CD4-positive, alpha-beta T cell treated with Interleukin-2 at 100 ng/mL for 4 hours (primary cell): ENCODE measurements at regions not wholly inside any gene's neighbourhood (a gene's known extent, or its start where the extent isn't known, plus 50 kb on each side); places are given as distances from the start of the nearest gene placed in this dataset.

Source experiments
- DNase-seq: peaks from one replicate; pipeline ENCODE4 v3.0.0-alpha.2; 2020; ENCODE audit warnings: low spot score

- no peak for DNase-seq
Observed at GRCh38 chr3:107428051-107428858, 51.0 kb downstream of the CCDC54 start.

DNA sequence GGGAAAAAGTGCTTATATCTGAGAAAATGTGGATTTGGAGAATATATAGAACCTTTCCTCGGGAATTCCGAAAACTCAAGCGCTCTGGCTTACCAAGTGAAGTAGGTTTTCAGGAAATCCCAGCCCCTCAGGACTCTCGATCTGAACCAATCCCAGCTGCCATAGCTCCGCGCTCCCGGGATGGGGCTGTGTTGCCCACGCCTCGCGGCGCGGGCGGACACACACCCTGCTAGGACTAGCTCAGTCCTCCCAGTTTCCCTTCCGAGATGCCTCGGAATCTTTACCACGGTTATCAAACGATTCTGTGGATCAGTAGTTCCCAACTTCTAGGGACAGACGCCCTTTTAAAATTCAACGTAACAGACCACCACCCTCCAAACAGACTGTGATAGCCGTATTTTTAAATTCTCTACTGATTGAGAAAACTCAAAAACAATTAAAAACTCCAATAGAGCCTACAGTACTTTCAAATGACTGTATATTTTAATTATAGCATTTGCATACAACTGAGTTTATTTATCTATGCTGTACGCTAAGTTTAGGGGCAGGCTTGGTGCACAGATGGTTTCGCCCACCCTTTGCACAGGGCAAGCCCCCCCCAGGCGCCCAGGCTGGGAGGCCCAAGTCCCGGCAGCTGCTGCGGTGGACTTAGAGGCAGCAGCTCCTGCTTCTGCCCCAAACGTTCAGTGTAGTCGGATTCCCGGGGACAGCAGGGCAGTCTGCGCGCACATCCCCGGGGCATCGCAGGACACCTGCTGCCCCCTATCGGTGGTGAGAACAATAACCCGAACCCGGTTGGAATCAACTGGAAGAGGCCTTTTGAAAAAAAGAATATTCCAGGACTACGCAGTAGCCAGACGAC lies 52.3 kb downstream of the CCDC54 start:
- DNase-seq, result peak; percentile 65

DNA sequence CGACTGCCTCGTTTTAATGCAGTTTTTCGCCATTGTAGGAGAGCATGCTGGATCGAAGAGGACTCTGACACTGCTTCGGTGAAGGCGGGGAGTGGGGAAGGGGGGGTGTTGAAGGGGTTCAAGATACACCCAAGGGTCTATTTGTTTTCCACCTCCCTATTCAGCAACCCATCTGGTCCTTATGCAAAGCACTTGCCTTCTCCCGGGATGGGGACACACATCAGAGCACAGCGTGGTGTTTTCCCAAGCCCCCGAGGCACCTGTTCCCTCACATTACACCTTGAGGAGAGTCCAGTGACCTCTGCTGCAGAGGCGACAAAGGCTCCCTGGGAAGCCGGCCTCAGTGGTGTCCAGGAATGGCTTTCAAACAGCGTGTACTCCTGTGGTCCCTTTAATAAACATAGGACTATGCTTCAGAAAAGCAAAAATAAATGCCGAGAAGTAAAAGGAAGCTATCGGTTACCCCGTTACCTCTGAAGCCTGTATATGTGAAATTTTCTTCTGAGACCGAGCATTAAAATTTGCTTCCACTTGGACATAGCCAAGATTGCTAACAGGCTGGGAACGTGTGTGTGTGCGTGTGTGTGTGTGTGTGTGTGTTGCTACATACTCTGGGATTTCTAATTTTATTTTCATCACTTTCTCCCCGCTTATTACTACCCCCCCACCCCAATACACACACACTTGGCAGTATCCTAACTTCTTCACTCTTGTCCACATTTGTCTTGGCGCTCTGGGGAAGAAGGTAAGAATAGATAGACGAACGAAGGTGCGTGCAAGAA lies 53.2 kb downstream of the CCDC54 start:
- peak; percentile 6 for DNase-seq

- peak; percentile 20 for DNase-seq
Observed at GRCh38 chr3:107430996-107431245, 53.7 kb downstream of the CCDC54 start.

DNA sequence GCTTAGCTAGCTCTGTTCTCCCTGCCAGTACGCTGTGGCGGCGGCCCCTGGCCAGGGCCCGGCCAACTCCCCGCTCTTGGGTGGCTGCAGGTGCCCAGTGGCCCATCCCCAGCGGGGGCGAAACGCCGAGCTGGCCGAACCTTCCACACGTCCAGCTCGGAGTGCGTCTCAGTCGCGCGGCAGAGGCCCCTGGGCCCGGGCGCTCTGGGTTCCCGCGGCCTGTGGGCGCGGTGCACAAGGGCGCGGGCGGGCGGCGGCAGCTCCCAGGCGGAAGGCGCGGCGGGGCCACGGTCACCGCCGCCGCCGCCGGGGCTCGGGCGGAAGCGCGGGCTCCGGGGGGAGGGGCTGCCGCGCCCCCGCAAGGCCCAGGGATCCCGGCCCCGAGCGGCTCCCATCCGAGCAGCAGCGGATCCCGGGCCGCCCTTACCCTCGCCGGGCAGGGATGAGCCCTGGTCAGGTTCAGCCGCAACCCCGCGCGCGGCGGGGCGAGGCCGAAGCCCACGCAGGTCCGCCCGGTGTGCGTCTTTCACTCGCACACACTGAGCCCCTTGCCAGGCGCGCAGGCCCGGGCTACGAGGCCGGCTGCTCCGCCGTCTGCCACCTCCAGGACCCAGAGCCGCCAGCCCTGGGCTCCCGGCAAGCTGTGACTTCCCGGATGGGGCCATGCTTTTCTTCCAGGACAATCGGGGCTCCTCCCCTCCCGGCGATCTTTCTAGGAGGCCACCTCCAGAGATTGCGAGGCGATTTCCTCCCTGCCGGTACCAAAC lies 54.2 kb downstream of the CCDC54 start:
- peak; percentile 24 for DNase-seq

GRCh38 chr3:107432013-107432515 lies 54.8 kb downstream of the CCDC54 start:
- no peak for DNase-seq

- no peak for DNase-seq
Observed at GRCh38 chr3:107432646-107433045, 55.4 kb downstream of the CCDC54 start.

- no peak for DNase-seq
Observed at GRCh38 chr3:107436029-107436428, 58.8 kb downstream of the CCDC54 start.

- no peak for DNase-seq
Observed at GRCh38 chr3:107438671-107439070, 61.4 kb downstream of the CCDC54 start.

DNA sequence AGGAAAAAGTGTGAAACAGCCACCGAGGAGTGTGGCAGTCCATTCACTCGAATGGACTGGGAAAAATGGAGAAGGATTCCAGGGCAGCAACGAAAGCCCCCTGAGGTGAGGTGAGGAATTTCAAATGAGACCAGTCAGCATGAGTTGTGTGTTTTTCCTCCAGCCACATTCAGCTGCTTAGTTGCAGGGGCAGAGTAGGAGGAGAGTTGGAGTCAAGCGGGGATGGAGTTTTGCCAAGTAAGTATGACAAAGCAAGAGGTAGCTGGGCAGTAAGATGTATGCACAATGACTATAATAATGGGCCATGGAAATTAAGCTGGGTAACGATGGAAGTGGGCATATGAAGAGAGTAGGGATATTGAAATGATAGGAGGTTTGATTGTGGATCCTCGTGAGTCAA lies 64.4 kb downstream of the CCDC54 start:
- DNase-seq, result no peak

GRCh38 chr3:107443461-107443860 lies 66.2 kb downstream of the CCDC54 start:
- no peak for DNase-seq

- no peak for DNase-seq
Observed at GRCh38 chr3:107446706-107447105, 69.5 kb downstream of the CCDC54 start.

GRCh38 chr3:107450254-107450893 lies 72.4 kb upstream of the BBX start:
- no peak for DNase-seq

DNA sequence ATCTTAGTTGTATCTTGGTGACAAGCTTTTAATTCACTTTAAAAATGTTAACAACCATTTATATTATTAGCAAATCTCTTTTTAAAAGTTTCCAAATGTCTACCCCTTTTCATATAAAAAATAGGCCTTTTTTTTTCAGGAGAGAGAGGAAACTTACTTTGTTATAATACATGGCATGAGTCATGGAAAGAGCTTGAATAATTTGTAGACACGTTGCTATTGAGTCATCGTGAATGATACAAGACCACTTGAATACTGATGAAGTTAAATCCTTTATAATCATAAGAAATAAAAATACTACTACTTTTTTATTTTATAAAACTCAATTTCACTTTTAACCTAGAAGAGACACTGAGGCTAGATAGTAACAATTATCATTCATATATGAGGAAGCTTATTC lies 70.3 kb upstream of the BBX start:
- DNase-seq, result no peak

GRCh38 chr3:107453504-107453903 lies 69.3 kb upstream of the BBX start:
- no peak for DNase-seq

DNA sequence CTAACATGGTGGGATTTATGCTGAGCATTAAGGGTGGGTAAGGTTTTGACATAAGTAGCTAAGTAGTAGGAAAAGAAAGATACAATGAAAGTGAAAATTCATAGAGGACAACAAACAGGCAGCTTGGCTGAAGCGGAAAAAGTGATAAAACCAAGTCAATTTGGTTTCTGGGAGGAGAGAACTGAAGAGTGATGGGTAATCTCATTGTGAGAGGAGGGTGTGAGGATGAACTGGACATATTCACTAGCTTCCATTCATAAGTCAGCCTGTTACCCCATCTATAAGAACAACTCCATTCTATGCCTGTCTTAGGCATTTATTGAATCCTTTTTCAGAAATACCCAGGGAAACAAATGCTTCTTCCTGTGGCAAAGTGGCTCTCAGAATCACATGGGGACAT lies 67.1 kb upstream of the BBX start:
- DNase-seq, result no peak

- no peak for DNase-seq
Observed at GRCh38 chr3:107456501-107456900, 66.3 kb upstream of the BBX start.

- DNase-seq, result no peak
Observed at GRCh38 chr3:107458871-107459270, 63.9 kb upstream of the BBX start.

DNA sequence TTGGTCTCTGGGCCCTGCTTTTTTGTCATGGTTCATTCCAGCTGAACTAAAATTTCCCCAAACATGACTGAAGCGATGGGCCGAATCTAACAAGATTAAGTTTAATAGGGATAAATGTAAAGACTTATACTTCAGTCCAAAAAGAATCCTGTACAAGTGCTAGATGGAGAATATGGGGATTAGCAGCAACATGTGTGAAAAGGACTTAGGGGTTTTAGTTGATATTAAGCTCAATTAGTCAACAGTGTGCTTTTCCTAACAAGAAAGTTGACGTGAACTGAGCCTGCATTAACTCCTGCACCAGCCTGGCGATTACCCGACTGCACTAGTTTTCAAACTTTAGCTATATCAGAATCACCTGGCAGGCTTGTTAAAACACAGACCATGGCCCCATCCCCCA lies 61.0 kb upstream of the BBX start:
- no peak for DNase-seq

DNA sequence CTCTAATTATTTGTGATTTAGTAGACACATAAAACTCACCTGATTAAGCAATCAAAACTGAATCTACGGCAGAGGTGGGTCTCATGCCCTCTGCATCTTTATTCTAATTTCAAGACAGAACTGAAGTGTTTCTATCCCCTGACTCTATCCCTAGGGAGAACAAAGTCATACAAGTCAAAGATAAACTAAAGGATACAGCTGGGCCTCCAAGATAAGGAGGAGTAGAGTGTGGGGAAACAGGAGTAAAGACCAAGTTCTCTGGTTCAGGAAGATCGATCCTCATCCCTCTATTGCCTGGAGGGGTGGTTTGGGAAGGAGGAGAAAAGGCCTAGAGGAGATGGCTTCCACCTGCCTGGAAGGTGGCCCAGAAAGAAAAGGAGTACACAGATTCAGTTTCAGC lies 58.7 kb upstream of the BBX start:
- no peak for DNase-seq

- no peak for DNase-seq
Observed at GRCh38 chr3:107465064-107465631, 57.6 kb upstream of the BBX start.
